A204.1 (cell line): ENCODE measurements at regions not wholly inside any gene's neighbourhood (a gene's known extent, or its start where the extent isn't known, plus 50 kb on each side); places are given as distances from the start of the nearest gene placed in this dataset.

Experiments used
- FAIRE-seq: peaks from 2 replicates; lab custom pipeline; 2012; peaks lifted over from hg19 to GRCh38; lab: Jason Lieb, UNC

DNA sequence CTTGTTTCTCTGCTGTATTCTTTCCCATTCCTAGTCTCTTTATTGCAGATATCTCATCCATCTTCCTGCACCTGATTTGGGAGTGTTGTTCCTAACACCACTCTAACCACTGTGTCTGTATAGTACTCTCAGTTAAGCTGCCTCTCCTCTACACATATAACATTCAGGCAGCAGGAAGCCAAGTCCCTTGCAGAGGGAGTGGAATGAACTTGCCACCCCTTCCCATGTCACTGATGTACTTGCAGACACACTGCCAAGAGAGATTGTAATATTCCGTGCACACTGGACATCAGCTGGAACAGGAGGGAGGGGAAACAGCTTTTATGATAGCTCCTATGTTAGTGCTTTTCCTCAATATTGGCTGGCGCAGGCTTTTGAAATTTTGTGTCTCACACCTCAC lies 281.6 kb upstream of the E2F7 start:
- no peak for FAIRE-seq

DNA sequence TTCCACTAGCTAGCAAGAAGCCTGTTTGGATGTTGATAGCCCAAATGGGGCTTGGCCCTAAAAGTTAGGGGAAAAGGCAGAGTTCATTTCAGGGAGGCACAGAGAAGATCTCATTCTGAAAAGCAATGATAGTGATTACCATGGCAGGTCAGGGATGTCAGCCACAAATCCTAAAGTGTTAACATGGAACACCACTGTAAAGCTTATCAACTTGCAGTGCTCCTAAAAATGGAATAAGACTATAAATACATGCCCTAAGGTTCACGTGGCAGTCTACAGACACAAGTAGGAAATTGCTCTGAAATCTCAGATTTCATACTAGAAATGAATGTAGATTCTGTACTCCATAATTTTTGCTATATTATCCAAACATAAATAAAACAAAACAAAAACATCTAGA lies 280.0 kb upstream of the E2F7 start:
- no peak for FAIRE-seq

DNA sequence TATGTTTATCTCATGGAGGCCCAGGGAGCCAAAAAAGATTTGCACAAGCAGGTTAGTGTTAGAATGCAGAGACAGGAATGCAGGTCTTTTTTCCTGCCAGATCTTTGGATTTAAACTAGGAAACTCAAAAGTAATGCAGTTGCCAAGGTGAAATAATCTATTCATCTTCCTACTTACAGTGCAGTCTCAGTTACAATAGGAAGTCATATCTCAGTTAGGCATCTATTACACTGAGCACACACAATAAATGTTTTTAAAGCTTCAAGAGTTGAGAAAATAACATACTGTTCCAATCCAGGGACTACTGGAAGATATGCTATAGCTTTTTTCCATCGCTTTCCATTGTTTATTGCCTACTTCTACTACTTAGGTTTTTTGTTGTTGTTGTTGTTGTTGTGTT lies 279.3 kb upstream of the E2F7 start:
- FAIRE-seq, result no peak

DNA sequence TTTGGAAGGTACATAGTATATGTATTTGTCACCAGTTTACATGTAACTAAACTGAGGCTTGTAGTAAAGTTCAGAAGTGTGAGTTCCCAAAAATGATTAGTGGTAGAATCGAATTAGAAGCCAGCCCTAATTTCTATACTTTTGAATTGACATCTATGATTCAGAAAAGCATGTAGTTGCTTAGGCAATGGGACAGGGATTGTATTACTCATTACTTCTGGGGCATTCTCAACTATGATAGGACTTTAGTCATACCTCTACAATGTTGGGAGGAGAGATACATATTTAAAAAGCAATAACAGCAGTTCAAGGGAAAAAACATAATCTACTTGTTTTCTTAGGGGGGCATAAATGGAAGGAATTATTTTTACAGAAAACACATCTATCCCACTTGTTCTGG lies 277.9 kb upstream of the E2F7 start:
- FAIRE-seq, result no peak

DNA sequence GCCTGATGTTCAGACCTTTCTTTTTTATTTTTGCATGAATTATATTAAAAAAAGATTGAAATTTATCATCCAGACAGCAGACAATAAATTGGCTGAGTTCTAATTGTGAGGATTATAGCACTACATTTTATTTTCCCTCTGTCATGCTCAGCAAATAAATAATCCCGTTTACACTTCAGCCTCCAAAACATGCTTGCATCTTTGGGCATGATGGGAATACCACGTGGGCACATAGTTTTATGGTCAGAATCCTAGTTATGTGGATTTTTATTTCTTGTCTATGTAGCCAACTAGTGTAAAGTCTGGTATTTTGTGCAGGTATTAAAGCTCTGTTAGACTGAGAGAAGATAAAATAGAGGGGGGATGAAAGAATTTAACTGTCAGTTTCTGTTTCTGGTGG lies 276.9 kb upstream of the E2F7 start:
- no peak for FAIRE-seq

DNA sequence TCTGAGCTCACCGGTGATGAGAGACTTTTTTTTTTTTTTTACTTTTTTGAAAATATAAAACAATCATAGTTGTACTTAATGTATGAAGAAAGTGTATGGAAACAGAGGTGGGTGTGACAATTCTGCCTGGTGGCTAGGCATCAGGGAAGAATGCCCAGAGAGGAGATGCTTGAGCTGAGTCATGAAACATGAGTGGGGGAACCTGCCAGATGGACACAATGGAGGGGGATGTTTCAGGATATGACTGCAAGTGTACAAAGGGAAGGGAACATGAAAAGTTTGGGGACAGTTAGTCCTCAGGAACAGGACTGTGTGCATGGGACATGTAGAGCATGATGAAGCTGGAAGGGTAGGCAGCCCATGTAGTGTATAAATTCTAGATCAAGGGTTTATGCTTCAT lies 274.2 kb upstream of the E2F7 start:
- no peak for FAIRE-seq

DNA sequence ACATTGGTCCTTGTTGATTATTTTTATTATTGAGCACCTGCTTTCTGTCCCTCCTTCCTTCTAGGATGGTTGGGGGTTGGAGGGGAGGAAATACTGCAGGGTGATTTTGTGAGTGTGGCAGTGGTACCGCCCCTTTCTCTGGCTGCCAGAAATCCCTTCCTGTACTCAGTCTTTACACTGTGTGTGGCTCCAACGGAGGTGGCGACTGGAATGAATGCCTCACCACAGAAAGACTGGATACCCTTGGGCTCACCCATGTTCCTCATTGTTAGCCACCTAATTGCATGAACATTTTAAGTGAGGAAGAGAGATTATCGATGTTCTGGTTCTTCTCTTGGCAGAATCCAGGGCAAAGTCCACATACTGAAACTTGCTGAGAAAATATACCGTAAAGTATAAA lies 272.0 kb upstream of the E2F7 start:
- no peak for FAIRE-seq

DNA sequence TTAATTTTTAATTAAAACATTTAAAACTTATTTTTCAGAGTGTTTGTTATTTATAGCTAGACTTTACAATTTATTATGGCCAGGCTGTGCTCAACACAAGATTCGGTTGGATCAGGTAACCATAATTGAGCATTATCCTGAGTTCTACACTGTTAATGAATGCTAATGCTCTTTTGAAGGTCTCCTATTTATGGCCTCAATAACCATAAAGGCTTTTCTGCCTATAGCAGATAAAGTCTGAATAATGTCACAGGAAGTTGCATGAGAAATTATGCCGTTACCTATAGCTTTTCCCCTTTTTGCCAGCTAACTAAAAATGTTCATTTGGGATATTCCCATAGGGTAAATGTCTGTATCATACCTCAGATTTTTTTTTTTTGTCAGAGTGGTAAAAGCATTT lies 269.4 kb upstream of the E2F7 start:
- FAIRE-seq, result no peak

DNA sequence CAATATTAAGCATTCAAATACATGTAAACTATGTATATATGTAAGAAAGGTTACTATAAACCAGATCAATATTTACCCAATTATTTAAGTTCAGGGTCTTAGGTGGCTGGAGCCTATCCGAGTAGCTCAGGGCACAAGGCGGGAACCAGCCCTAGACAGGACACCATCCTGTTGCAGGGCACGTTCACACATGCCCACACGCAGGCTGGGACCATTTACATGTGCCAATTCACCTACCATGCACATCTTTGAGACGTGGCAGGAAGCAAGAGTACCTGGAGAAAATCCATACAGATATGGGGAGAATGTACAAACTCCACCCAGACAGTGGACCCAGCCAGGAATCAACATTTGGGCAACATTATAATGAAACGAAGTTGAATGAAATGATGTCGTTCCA lies 263.0 kb upstream of the E2F7 start:
- no peak for FAIRE-seq

DNA sequence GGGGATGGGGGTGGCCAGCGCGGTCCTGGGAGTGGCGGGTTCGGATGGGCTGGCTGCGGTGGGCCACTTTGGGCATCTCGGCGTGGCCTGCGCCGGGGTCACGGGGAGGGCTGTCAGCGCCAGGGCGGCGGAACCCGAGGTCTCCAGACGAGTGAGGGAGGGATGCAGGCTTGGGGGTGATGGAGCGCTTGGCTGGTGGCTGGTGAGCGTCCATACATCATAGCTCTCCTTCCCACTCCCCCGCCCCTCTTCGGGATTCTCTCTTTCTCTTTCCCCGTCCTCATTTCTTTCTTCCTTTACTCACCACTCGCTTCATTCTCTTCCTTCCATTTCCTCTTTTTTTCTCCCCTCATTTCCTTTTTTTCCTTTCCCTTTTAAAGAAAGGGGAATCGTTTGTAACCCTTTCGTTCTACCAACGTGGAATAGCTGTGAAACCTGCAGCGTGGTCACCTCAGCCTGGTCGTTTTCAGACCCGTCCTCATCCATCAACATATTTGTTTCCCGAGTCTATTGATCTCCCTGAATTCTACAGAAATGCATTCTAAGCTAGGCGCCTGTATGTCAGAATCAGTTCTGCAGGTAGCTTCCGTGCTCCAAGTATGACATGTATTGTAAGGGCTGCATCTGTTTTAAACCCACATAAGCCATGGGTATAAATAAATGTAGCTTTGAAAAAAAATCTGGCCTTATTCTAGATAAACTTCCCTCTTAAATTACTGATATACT lies 260.3 kb upstream of the E2F7 start:
- no peak for FAIRE-seq

DNA sequence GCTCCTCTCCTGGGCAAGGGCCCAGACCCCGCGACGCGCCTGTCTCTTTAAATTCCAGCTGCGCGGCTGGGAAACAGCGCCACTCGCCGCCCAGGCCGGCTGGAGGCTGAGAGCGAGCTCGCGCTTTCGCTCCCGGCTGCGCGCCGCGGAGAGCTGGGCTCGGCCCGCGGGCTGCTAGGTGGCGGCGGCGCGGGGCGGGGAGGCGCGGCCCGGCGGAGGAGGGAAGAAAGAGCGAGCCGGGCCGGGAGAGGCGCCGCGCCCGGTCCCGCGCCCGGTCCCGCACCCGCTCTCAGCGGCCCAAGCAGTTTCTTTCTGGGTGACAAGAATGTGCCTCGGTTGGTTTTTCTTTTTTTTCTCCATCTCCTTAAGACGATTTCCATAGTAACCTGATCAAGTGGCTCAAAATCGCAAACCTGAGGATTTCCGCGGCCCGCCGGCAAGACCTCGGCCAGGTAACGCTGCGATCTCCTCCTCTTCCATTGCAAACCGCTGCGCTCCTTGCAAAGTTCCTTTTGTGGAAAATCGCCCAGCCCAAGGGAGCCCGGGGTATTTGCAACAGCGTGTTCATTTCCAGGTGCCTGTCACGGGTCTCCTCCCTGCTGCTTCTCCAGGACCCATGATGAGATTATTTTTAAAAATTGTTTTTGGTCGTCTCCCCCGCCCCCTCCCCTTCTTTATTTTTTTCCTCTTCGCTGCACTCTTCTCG lies 259.5 kb upstream of the E2F7 start:
- FAIRE-seq, result no peak

DNA sequence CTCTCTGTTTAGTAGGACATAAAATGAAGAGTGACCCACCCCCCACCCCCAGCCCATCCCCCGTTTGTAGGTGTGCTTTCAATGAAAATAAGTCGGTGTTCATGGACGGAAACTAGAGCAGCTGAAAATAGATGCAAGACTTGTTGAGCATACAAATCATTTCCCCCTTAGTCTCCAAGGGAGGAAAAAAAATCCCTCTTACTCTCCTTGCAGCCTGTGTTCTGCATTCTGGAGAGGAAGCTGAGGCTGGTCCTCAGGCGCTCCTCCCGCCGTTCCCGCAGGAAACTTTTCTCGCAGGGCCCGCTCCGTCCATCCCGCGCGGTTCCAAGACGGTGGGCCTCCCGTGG lies 259.0 kb upstream of the E2F7 start:
- no peak for FAIRE-seq

DNA sequence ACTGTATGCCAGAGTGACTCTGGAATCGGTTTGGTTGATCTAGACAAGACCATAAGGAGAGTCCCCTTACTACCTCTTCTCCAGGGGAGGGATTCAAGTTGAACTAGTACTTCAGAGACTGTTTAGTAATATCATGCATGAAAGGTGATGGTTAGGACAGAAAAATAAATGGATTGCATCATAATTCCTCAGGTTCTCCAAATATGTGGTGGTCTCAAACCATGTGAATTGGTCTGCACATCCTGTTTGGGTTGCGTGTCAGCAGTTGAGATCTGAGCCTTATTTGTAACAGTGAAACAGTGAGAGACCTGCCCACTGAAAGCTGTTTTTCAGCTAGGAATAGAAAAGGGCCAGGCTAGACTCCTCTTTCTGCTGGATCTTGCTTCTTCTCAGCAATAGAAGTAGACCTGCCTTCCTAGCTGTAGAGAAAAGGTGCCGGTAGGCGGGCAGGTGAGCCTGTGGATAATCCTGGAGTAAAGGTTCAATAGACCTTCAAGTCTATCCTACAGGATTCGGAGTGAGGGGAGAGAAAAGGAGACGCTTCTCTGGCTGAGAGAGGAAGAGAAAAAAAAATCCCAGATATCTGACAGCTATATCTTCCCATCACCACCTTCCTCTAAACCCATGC lies 258.5 kb upstream of the E2F7 start:
- no peak for FAIRE-seq

DNA sequence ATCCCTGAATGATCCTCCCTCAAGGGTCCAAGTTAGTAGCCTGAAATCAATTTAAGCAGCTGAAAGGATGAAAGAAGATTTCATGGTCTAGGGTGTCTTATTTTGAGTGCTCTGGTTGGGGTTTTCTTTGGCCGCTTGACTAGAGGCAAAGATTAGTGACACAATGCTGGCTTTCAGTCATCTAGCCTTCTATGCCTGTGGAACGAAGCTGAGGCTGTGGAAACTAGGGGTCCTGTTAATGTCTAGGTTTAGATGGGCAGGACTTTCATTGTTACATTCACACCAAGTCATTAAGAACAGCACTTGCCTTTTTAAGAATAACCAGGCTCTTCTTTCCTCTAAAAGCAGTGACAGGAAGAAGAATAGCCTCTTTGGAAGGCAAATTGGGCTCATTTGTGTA lies 253.8 kb upstream of the E2F7 start:
- FAIRE-seq, result no peak

DNA sequence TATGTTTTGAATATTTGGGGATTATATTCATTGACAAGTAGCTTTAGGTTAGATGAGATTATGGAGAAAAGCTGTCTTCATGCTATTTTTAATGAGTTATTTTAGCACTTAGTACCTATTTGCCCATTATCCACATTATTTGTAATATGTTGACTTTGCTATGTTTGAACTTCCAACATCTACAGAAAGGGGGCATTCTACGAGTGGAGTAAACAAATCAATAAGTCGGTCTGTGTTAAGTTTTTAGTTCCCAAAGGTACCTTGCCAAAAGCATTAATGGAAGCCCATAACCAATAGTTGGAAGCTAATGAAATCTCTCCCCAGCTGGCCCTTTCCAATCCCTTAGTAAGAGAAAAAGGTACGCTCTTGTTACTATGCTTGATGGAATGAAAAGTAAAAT lies 250.0 kb upstream of the E2F7 start:
- FAIRE-seq, result no peak

DNA sequence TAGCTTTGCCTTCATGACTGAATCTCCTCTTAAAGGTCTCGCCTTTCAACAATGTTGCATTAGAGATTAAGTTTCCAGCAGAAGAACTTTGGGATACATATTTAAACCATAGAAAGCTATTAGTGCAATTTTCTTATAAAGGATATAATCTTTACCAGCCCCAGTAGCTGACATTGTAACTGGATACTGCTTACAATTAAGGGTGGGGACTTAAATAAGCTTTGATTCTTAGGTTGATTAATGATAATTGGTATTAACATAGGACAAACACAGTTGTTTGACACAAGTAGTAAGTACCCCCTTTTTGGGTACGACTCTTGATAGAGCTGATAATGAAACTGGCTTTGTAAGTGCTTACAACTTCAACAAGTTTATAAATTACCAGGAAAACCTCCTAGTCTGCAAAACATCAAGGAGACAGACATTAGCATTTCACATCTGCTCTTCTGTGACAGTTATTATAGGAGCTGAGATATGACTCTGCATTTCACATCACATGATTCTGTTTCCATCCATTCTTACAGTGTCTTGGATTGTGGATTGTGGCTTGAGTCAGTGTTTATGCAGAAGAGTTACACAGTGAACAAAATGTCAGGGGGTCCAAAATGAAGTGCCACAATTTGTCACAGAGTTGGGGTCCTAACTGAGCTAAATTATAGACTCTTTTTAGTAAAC lies 249.1 kb upstream of the E2F7 start:
- no peak for FAIRE-seq

DNA sequence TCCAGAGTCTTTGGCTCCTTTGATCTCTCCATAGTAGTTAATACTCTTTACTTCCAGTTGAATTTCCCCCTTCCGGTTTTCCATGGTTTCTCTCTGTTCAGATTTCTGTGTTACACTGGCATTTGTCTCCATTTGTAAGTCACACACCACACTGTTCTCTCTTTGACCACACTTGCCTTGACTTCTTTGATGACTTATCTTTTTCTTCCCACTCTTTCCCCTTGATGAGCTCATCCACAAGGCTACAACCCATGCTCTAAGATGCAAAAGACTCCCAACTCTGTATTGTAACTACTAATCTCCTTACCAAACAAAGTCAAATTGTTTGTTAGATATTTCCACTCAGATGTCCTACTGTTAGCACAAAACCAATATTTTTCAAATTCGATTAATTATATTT lies 242.7 kb upstream of the E2F7 start:
- FAIRE-seq, result no peak

DNA sequence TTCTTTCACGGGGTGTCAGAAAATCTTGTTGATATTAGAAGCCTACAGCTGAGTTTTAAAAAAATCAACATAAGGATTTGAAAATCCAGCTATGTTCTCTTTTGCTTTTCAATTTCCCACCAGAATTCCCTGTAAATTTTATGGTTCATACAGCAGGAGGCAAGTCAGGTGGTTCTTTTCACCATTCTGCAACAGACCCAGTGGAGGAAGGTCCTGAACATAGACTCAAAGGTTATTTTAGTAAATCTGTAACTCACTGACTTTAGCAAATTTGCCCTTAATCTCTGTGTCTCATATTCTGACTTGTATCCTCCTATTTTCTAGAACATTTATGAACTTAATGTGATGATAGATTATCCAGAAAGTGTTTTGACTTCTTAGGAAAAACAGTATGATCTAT lies 235.4 kb upstream of the E2F7 start:
- FAIRE-seq, result no peak

DNA sequence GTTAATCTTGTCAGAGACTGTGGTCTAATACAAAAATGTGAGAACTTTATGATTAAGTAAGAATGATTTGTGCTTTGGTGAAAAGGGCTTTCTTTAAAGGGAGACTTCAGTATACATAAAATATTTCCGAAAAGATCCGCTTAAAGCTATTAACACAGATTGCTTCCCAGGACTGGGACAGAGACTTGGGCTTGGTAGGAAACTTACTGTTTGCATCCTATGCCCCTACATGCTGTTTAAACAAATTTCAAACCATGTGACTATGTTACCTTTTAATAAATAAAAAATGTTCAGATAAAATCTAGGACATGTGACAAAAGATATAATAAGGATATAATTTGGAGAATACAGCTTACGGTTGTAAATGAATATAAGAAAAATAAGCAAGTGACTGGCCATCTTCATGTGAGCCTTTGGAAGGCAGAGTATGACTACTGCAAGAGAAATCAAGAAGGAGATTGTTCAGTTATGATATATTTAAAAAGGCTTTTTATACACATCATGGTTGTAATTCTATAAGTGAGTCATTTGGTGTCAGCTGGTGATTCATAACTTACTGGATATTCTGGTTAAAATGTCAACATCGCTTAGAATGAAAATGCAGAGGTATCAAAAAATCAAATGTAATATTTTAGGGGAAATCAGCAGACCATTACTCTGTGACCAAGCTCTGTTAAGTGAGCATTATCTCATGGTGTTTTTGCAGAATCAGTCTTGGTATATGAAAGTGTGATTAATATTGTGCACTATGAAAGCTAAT lies 234.7 kb upstream of the E2F7 start:
- FAIRE-seq, result no peak

DNA sequence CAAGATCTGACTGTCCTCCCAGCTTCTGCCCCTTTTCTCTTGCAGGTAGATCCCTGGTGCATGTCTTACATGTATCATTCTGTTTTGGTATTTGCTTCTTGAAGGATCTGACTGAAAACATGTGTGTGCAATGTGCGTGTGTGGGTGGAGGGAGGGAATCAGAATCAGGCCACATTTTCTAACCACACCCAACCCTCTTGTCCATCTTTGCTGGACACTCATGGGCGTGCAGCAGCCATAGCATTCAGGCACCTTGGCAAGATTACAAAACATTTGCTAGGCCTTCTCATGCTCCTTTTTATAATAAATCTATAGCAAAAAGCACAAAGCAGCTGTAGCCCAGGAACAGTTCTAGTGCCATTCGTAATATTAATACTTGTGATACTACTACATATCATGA lies 233.6 kb upstream of the E2F7 start:
- no peak for FAIRE-seq

DNA sequence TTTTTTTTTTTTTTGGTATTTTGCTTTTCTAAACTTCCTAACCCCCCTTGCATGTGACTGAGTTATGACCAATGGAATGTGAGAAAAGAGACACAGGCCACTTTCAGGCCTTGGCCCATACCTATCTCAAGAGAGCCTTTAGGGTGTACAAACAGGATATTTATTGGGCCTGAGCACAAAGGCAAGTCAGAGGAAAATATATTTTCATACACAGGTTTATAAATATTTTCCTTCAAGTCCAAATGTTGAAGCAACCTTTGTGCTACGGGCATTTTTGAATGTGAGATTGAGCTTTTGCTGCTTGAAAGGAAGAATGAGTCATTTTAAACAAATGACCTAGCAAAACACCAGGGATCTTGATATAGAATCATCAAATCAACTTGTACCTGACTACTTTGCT lies 228.6 kb upstream of the E2F7 start:
- no peak for FAIRE-seq

DNA sequence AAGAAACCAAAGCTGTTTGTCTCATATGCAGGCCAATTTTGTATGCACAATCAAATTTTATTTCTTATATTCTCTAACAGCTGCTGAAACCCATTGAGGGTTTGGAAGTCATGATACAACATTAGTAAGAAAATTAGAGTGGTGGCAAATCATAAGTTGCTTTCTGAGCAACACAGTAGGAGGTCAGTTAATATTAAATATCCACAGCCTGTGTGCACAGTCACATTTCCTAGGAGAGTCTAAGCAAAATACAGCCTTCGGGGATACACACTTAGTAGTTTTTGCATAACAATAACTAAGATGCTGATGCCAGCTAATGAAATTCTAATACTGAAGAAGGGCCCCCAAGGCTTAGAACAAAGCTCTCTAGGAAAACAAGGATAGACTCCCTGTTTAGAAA lies 209.6 kb upstream of the E2F7 start:
- no peak for FAIRE-seq

DNA sequence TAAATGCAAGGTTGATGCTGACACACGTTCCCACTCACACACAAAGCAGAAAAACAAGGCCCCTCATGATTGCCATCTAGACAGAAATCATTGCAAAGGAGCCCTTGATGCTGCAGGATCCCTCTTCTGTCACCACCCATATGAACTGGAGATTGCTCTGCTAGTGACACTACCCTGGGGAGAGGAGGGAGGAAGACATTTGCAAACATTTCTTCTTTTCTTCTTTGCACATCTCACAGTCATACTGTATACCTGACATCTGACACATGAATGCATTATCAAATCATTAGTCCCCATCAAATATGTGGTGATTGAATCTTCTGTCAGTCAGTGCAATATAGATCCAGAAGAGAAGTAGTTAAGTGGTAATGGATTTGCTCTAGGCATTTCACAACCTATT lies 208.5 kb upstream of the E2F7 start:
- no peak for FAIRE-seq
